Adipocyte (in vitro differentiated cells): ENCODE measurements at regions not wholly inside any gene's neighbourhood (a gene's known extent, or its start where the extent isn't known, plus 50 kb on each side); places are given as distances from the start of the nearest gene placed in this dataset.

Experiments used
- DNase-seq: peaks from one replicate; pipeline ENCODE4 v3.0.0-alpha.2; 2015; ENCODE audit warnings: low read depth
- H3K27me3 ChIP-seq: replicated peaks from 2 replicates; pipeline ENCODE4 v1.7.0; 2013; ENCODE audit warnings: mild to moderate bottlenecking, low read length, moderate library complexity; ENCODE audit not compliant: control insufficient read depth, insufficient read depth
- H3K36me3 ChIP-seq: 2 replicates; pipeline ENCODE4 v1.7.0; 2013; ENCODE audit warnings: low read length, mild to moderate bottlenecking, moderate library complexity; ENCODE audit not compliant: control insufficient read depth, insufficient read depth, severe bottlenecking
- H3K4me1 ChIP-seq: 2 replicates; pipeline ENCODE4 v1.7.0; 2013; ENCODE audit warnings: mild to moderate bottlenecking, low read length, moderate library complexity; ENCODE audit not compliant: control insufficient read depth, insufficient read depth
- H3K4me3 ChIP-seq: 2 replicates; pipeline ENCODE4 v1.7.0; 2013; ENCODE audit warnings: mild to moderate bottlenecking, low read length, moderate library complexity
- H3K9ac ChIP-seq: 2 replicates; pipeline ENCODE4 v1.7.0; 2013; ENCODE audit warnings: mild to moderate bottlenecking, low read length, moderate library complexity
- H3K9me3 ChIP-seq: 2 replicates; pipeline ENCODE4 v1.7.0; 2013; ENCODE audit warnings: mild to moderate bottlenecking, low read length, moderate library complexity; ENCODE audit not compliant: control insufficient read depth

- DNase-seq = peak; percentile 69
Observed at GRCh38 chr18:27604583-27604982, 419.5 kb upstream of the CHST9 start.

GRCh38 chr18:27602092-27602491 is 417.0 kb upstream of the CHST9 start:
- Histone ChIP-seq H3K36me3 (no peaks in the 10 kb centered on the region), H3K4me1 (no peaks in the 10 kb centered on the region), H3K9me3 (peaks cover 6% of the 10 kb centered on the region), H3K4me3 (no peak overlapping the region), H3K27me3 (no peaks in the 10 kb centered on the region), H3K9ac (no peak overlapping the region)
- DNase-seq = no peak

More at GRCh38 chr18:27604583-27604982, 419.5 kb upstream of the CHST9 start:
- peaks cover 6% of the 10 kb centered on the region for H3K9me3 ChIP-seq
- H3K36me3 ChIP-seq = no peaks in the 10 kb centered on the region
- no peaks in the 10 kb centered on the region for H3K4me1 ChIP-seq
- H3K9ac ChIP-seq = no peak overlapping the region
- H3K4me3 ChIP-seq = no peak overlapping the region
- H3K27me3 ChIP-seq = no peaks in the 10 kb centered on the region

- H3K4me3 ChIP-seq = no peak overlapping the region
- H3K9ac ChIP-seq = no peak overlapping the region
- no peaks in the 10 kb centered on the region for H3K4me1 ChIP-seq
- peaks cover 6% of the 10 kb centered on the region for H3K9me3 ChIP-seq
- no peak for DNase-seq
- peaks cover 3% of the 10 kb centered on the region for H3K27me3 ChIP-seq
- H3K36me3 ChIP-seq = no peaks in the 10 kb centered on the region
Observed at GRCh38 chr18:27600245-27600644, 415.1 kb upstream of the CHST9 start.

- DNase-seq = peak; percentile 82
- peaks cover 6% of the 10 kb centered on the region for H3K9me3 ChIP-seq
- peaks cover 3% of the 10 kb centered on the region for H3K27me3 ChIP-seq
- H3K9ac ChIP-seq = no peak overlapping the region
- H3K4me3 ChIP-seq = no peak overlapping the region
- H3K4me1 ChIP-seq = no peaks in the 10 kb centered on the region
- H3K36me3 ChIP-seq = no peaks in the 10 kb centered on the region
Observed at GRCh38 chr18:27599202-27599829, 414.2 kb upstream of the CHST9 start.

GRCh38 chr18:27595113-27595838 is 410.2 kb upstream of the CHST9 start:
- H3K36me3 ChIP-seq = no peaks in the 10 kb centered on the region
- peaks cover 3% of the 10 kb centered on the region for H3K27me3 ChIP-seq
- H3K4me1 ChIP-seq = no peaks in the 10 kb centered on the region
- no peak overlapping the region for H3K4me3 ChIP-seq
- DNase-seq = no peak
- no peak overlapping the region for H3K9ac ChIP-seq
- H3K9me3 ChIP-seq = no peaks in the 10 kb centered on the region

GRCh38 chr18:27585602-27586173 is 400.6 kb upstream of the CHST9 start:
- H3K9me3 ChIP-seq = peaks cover 7% of the 10 kb centered on the region
- no peak overlapping the region for H3K9ac ChIP-seq
- peak; percentile 10 for DNase-seq
- no peaks in the 10 kb centered on the region for H3K4me1 ChIP-seq
- no peak overlapping the region for H3K4me3 ChIP-seq
- H3K36me3 ChIP-seq = no peaks in the 10 kb centered on the region
- H3K27me3 ChIP-seq = no peaks in the 10 kb centered on the region

DNA sequence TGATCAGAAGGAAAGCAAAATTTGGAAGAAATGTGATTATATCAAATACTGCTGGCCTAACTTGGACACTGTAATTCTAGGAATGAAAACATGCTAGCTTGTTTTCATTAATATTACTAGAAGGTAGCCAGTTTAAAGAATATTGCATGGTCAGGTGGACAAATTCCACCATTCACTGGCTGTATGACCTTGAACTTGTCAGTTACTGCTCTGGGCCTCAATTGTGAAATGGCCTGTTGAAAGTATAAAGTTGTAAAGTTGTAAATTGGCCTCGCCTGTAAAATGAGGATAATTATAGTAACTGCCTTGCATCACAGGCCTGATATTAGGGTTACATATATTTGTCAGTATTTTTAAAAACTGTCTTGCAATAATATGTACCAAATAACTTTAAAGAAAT is 398.4 kb upstream of the CHST9 start:
- Histone ChIP-seq H3K27me3 (no peaks in the 10 kb centered on the region), H3K4me3 (no peak overlapping the region), H3K9ac (no peak overlapping the region), H3K9me3 (peaks cover 7% of the 10 kb centered on the region), H3K36me3 (no peaks in the 10 kb centered on the region), H3K4me1 (no peaks in the 10 kb centered on the region)
- DNase-seq = no peak

- H3K4me1 ChIP-seq = peaks cover 1% of the 10 kb centered on the region
- H3K9me3 ChIP-seq = peaks cover 7% of the 10 kb centered on the region
- H3K4me3 ChIP-seq = no peak overlapping the region
- H3K36me3 ChIP-seq = no peaks in the 10 kb centered on the region
- DNase-seq = peak; percentile 92
- H3K27me3 ChIP-seq = no peaks in the 10 kb centered on the region
- no peak overlapping the region for H3K9ac ChIP-seq
Observed at GRCh38 chr18:27582760-27583412, 397.8 kb upstream of the CHST9 start.

DNA sequence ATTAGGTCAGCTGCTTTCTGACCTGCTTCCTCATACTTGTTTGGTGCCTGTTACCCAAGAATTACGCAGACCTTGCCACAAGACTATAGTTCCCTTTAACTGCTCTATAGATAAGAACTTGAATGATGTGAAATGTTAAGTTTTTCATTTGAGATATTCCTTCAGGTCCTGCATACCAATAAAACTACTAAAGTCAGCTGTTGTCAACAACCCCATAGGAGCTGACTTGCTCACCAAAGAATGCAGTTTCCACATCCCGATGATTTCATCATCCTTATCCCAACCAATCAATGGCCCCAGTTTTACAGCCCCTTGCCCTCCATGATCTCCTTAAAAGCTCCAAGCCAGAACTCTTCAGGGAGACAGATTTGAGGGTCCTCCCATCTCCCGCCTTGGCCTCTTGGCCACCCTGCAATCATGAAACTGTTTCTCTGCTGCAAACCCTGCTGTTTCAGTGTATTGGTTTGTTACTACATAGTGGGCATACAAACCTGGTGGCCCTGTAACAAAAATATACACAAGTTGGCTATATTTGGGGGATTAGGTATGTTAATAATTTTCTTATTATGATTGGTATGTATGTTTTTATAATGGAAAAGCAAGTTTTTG is 396.3 kb upstream of the CHST9 start:
- no peaks in the 10 kb centered on the region for H3K27me3 ChIP-seq
- no peak overlapping the region for H3K4me3 ChIP-seq
- peaks cover 7% of the 10 kb centered on the region for H3K9me3 ChIP-seq
- H3K9ac ChIP-seq = no peak overlapping the region
- no peaks in the 10 kb centered on the region for H3K36me3 ChIP-seq
- no peak for DNase-seq
- peaks cover 7% of the 10 kb centered on the region for H3K4me1 ChIP-seq

GRCh38 chr18:27579364-27579763 is 394.3 kb upstream of the CHST9 start:
- no peak overlapping the region for H3K4me3 ChIP-seq

DNA sequence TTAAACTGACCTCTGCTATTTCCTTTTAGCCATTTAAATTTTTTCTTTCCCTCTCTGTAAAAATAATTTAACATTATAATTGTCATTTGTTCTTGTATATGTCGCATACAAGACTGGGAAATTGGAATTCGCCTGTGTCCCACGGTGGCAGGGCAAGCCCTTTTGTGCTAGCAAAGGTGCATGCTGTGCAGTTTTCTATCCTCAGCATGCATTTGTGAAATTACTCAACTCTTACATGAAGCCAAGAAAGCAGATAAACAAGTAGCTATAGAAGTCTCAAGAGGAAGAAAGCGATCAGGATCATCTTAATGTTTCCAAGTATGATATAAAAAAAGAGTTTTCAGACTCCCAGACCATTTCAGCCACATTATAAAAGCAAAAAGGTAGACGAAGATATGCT is 392.6 kb upstream of the CHST9 start:
- H3K4me1 ChIP-seq = peaks cover 7% of the 10 kb centered on the region
- no peak overlapping the region for H3K9ac ChIP-seq
- DNase-seq = peak; percentile 3
- H3K9me3 ChIP-seq = peaks cover 7% of the 10 kb centered on the region
- no peaks in the 10 kb centered on the region for H3K27me3 ChIP-seq
- no peaks in the 10 kb centered on the region for H3K36me3 ChIP-seq
- no peak overlapping the region for H3K4me3 ChIP-seq

More at GRCh38 chr18:27579364-27579763, 394.3 kb upstream of the CHST9 start:
- Histone ChIP-seq H3K36me3 (no peaks in the 10 kb centered on the region), H3K9me3 (peaks cover 7% of the 10 kb centered on the region), H3K9ac (no peak overlapping the region), H3K4me1 (peaks cover 7% of the 10 kb centered on the region), H3K27me3 (no peaks in the 10 kb centered on the region)
- no peak for DNase-seq
